ENCODE measurements at regions not wholly inside any gene's neighbourhood (a gene's known extent, or its start where the extent isn't known, plus 50 kb on each side); places are given as distances from the start of the nearest gene placed in this dataset.

DNA sequence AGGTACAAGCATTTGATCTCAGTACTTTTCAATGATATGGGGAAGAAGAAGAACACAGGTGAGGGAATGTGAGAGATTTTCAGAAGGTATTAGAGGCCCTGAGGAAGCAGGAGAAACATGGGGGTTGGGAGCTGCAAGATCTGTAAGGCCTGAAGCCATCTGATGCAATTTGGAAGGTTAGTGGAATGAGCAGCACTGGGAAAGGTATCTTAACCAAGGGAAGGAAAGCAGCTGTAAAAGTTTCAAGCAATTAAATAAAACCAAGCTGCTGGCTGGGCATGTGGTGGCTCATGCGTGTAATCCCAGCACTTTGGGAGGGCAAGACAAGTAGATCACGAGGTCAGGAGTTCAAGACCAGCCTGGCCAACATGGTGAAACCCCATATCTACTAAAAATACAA lies 104.4 kb upstream of the PARP11 start:
- no peak overlapping the region for H3K27ac ChIP-seq
- TF ChIP-seq ZFX (IDR thresholded peaks at IDR 0.05), result no peak
- TF ChIP-seq, protein P1, sequence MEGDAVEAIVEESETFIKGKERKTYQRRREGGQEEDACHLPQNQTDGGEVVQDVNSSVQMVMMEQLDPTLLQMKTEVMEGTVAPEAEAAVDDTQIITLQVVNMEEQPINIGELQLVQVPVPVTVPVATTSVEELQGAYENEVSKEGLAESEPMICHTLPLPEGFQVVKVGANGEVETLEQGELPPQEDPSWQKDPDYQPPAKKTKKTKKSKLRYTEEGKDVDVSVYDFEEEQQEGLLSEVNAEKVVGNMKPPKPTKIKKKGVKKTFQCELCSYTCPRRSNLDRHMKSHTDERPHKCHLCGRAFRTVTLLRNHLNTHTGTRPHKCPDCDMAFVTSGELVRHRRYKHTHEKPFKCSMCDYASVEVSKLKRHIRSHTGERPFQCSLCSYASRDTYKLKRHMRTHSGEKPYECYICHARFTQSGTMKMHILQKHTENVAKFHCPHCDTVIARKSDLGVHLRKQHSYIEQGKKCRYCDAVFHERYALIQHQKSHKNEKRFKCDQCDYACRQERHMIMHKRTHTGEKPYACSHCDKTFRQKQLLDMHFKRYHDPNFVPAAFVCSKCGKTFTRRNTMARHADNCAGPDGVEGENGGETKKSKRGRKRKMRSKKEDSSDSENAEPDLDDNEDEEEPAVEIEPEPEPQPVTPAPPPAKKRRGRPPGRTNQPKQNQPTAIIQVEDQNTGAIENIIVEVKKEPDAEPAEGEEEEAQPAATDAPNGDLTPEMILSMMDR (conservative IDR thresholded peaks at IDR 0.05), result no peak

DNA sequence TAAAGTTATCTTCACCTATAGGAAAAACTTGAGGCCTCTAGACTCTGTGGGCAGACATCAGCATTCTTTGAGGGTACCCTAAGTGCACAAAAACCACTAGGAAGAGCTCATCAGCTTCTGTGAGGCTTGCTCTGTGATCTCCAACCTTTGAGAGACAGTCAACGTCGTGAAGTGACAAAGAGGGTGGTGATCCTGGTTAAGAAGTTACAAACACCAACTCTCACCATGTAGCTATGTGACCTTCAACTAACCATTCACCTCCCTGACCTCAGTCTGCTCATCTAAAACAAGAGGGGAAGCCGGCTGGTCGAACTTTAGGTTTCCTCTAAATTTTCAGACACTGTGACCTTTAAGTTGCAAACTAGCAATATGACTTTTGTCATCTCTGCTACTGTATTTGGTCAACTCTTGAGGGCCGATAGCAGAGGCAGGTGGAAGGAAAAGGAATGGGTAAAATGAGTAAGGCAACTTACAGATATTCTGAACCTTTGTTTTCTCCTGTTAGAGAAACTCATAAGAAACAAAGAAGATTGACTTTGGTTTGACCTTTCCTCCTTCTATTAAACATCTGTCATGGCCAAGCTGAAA lies 103.2 kb upstream of the PARP11 start:
- no peak for TF ChIP-seq ZFX (IDR thresholded peaks at IDR 0.05)
- TF ChIP-seq, protein P1 (conservative IDR thresholded peaks at IDR 0.05), result no peak
- no peak overlapping the region for H3K27ac ChIP-seq

DNA sequence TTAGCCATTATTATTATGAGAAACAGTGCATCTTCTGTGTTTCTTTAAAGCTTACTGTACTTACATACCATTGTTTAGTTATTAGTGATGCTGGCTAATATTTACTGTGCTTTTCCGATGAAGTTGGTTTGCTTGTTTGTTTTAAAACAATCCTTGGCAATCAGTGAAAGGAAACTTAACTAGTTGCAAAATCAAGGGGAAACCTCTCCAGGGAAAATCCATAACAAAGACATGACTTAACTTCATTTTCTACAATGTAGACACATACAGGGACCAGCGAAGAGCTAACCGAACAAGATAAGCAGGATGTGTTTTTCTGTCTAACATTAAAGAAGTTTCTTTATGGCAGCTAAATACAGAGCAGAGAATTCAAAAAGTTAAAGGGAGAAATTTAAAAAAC lies 102.5 kb upstream of the PARP11 start:
- TF ChIP-seq ZFX (IDR thresholded peaks at IDR 0.05), result no peak
- TF ChIP-seq, protein P1 (conservative IDR thresholded peaks at IDR 0.05), result no peak
- no peak overlapping the region for H3K27ac ChIP-seq

DNA sequence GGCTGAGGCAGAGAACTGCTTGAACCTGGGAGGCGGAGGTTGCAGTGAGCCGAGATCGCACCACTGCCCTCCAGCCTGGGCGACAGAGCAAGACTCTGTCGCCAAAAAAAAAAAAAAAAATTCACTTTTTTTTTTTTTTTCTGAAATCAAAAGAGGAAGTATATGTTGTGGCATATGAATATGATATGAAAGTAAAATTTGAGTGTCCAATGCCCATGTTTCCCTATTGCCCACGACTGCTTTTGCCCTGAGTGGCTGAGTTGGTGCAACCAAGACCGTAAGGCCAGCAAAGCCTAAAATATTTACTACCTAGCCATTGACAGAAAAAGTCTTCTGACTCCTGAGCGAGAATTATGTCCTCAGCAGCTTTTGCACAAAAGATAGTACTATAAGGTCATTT lies 101.7 kb upstream of the PARP11 start:
- no peak overlapping the region for H3K27ac ChIP-seq
- no peak for TF ChIP-seq ZFX (IDR thresholded peaks at IDR 0.05)
- TF ChIP-seq, protein P1 (conservative IDR thresholded peaks at IDR 0.05), result no peak

DNA sequence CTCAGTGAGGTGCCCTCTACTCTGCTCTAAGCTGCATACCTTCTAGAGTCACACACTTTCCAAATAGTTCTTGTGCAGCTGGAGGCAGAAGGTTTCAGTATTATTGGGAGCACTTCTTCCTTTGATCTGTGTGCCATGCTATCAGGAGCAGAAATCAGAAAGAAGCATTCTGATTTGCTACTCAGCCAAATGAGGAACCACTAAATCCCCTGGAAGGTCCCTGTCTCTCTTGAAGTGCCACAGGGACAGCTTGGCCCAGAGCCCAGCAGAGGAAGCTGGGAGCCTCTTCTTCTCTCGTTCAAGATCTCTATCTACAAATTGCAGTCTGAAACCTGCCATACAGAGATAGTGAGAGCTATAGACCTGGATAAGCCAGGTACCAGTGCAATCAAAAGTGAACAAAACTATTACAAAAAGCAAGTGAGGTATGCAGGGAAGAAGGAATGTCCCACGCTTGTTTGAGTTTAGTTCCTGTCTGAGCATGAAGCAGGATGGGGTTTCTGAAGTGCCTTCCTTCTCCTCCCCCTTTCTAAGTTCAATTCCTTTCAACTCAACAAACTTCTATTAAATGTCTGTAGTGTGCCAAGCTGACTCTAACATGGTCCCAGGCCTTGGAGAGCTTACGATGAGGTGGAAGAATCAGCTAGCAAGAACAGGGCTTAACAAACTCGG lies 100.9 kb upstream of the PARP11 start:
- no peak overlapping the region for H3K27ac ChIP-seq
- TF ChIP-seq ZFX (IDR thresholded peaks at IDR 0.05), result no peak
- TF ChIP-seq, protein P1 (conservative IDR thresholded peaks at IDR 0.05), result no peak

DNA sequence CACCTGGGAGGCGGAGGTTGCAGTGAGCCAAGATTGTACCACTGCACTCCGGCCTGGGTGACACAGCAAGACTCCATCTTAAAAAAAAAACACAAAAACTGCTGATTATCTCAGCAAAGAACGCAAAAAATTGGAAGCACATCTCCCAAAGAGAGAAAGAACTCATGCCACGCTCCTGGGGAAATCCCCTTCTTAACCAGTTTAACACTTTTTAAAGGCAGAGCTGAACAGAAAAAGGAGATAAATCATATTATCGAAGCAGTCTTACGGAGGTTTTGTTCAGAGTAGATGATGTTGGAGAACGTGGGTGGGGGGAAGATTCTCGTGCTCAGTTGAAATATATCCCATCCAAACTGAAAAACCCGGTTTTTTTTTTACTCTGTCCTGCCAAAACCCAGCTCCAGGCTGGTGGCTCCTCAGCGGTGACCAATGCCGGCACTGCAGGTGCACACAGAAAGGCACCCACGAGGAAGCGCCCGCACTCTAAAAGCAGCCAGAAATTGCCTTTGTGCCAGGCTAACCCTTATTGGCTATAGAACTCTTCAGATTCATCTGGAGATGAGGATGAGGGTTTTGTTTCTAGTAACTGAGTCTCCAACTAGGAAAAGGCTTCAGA lies 100.2 kb upstream of the PARP11 start:
- TF ChIP-seq, protein P1 (conservative IDR thresholded peaks at IDR 0.05), result no peak
- TF ChIP-seq ZFX (IDR thresholded peaks at IDR 0.05), result no peak
- no peak overlapping the region for H3K27ac ChIP-seq

DNA sequence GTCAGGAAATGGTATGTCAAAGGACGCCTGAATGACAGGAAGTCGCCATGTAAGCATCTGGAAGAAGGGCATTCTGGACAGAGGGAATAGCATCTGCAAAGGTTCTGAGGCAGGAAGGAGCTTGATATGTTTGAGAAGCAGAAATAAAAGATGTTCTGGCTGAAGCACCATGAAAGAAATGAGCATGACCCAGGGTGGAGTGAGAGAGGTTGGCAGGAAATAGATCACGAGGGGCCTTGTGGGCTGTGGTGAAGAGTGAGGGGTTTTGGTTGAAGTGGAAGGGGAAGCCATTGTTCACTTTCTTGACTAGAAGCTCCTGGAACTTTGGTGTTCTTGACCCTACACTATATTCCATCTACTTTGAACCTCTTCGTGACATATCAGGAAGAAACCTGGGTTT lies 99.4 kb upstream of the PARP11 start:
- no peak overlapping the region for H3K27ac ChIP-seq
- TF ChIP-seq ZFX (IDR thresholded peaks at IDR 0.05), result no peak
- TF ChIP-seq, protein P1 (conservative IDR thresholded peaks at IDR 0.05), result no peak

Data from C4-2B (cell line).